ENCODE measurements at regions not wholly inside any gene's neighbourhood (a gene's known extent, or its start where the extent isn't known, plus 50 kb on each side); places are given as distances from the start of the nearest gene placed in this dataset.

DNA sequence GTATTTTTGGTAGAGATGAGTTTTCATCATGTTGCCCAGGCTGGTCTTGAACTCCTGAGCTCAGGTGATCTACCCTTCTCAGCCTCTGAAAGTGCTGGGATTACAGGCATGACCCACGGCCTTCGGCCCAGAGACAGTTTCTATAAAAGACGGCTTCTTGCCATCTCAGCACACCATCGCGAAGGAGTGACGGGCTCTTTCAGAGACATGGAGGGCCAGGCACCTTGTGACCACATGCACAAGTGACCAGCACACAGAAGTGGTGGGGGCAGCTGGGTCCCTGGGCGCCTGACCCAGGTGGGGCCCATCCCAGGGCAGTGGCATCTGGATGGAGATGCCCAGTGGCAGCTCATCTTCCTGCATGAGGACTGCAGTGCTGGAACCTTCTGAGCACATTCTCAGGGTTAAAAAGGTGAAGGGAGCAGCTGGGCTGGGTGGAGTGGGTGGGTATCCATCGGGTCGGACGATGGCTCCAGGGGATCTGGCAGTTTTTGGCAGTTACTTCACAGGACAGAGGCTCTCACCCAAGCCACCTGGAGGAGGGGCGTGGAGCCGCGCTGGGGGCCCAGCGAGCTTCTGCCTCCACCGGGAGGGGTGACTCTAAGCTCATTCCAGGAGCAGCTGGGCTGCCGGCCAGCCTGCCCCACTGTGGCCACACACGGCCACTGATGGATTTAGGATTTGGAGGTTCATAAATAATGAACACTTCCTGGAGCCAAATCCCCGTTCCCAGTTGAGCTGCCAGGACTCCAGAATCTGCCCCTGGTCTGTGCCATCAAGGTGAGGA is 373.0 kb downstream of the CTTN start:
- no peak for TF ChIP-seq CTCF (IDR thresholded peaks at IDR 0.05)
- no peak overlapping the region for H3K27ac ChIP-seq
- H3K9me3 ChIP-seq = no peaks in the 10 kb centered on the region
- peaks cover 0 to 3% of the 10 kb centered on the region in 2 donors for H3K27me3 ChIP-seq
- no peaks in the 10 kb centered on the region for H3K36me3 ChIP-seq
- intact Hi-C loops (cut with DNase I; ENCODE audit: low total_unique reads) = no loop called here
- no peak overlapping the region for H3K4me3 ChIP-seq
- no peaks in the 10 kb centered on the region for H3K4me1 ChIP-seq
- DNase-seq = peak in 1 of 2 donors; percentile 40

GRCh38 chr11:70772950-70773349 is 374.6 kb downstream of the CTTN start:
- peaks cover 0 to 3% of the 10 kb centered on the region in 2 donors for H3K27me3 ChIP-seq
- no peaks in the 10 kb centered on the region for H3K36me3 ChIP-seq
- intact Hi-C loops (cut with DNase I; ENCODE audit: low total_unique reads) = no loop called here
- TF ChIP-seq CTCF (IDR thresholded peaks at IDR 0.05) = no peak
- no peak overlapping the region for H3K27ac ChIP-seq
- H3K4me1 ChIP-seq = no peaks in the 10 kb centered on the region
- peak in 1 of 2 donors; percentile 11 for DNase-seq
- no peaks in the 10 kb centered on the region for H3K9me3 ChIP-seq
- H3K4me3 ChIP-seq = no peak overlapping the region

GRCh38 chr11:70775386-70776075 is 377.2 kb downstream of the CTTN start:
- Histone ChIP-seq H3K36me3 (no peaks in the 10 kb centered on the region), H3K9me3 (no peaks in the 10 kb centered on the region), H3K4me3 (no peak overlapping the region), H3K4me1 (no peaks in the 10 kb centered on the region), H3K27ac (no peak overlapping the region), H3K27me3 (peaks cover 0 to 6% of the 10 kb centered on the region in 2 donors)
- no peak for TF ChIP-seq CTCF (IDR thresholded peaks at IDR 0.05)
- intact Hi-C loops (cut with DNase I; ENCODE audit: low total_unique reads) = no loop called here
- no peak for DNase-seq

DNA sequence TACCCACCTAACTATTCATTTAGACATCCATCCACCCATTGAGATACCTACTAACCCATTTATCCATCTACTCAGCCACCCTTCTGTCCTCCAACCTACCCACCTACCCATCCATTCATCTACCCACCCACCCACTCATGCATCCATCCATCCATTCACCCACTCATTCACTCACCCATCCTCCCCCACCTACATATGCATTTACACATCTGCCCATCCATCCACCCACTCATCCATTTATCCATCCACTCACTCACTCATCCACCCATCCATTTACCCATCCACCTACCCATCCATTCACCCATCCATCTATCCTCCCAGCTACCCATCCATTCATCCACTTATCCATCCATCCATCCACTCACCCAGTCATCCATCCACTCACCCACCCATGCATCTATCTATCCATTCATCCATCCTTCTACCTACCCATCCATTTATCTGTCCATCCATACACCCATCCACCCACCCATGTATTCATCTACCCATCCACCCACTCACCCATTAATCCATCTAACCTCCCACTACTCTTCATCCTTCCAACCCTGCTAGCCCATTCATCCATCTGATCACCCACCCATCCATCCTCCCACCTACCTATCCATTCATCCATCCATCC is 378.7 kb downstream of the CTTN start:
- no peaks in the 10 kb centered on the region for H3K36me3 ChIP-seq
- H3K4me1 ChIP-seq = no peaks in the 10 kb centered on the region
- no peak overlapping the region for H3K4me3 ChIP-seq
- DNase-seq = no peak
- intact Hi-C loops (cut with DNase I; ENCODE audit: low total_unique reads) = no loop called here
- TF ChIP-seq CTCF (IDR thresholded peaks at IDR 0.05) = no peak
- H3K9me3 ChIP-seq = no peaks in the 10 kb centered on the region
- H3K27me3 ChIP-seq = peaks cover 0 to 2% of the 10 kb centered on the region in 2 donors
- H3K27ac ChIP-seq = no peak overlapping the region

DNA sequence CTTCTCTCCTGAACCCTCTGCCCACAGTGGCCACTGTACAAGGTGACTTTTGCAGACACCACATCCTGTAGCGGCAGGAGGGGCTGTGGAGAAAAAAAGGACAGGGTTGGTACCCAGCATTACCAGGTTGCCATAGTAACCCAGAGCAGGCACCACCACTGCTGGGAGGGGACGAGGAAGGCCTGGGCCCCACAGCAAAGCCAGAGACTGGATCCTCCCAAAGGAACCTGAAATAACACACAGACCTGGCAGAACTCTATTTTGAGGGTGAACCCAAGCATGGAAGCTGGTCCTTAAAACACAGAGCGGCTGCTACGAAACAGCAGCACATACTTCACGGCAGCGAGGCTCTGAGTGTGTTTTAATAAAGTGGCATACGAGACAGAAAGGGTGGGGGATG is 380.6 kb downstream of the CTTN start:
- H3K27me3 ChIP-seq = peaks cover 0 to 2% of the 10 kb centered on the region in 2 donors
- H3K9me3 ChIP-seq = no peaks in the 10 kb centered on the region
- H3K36me3 ChIP-seq = no peaks in the 10 kb centered on the region
- TF ChIP-seq CTCF (IDR thresholded peaks at IDR 0.05) = no peak
- intact Hi-C loops (cut with DNase I; ENCODE audit: low total_unique reads) = no loop called here
- DNase-seq = no peak
- no peak overlapping the region for H3K27ac ChIP-seq
- no peak overlapping the region for H3K4me3 ChIP-seq
- no peaks in the 10 kb centered on the region for H3K4me1 ChIP-seq
